GM12892 (cell line): ENCODE measurements at regions not wholly inside any gene's neighbourhood (a gene's known extent, or its start where the extent isn't known, plus 50 kb on each side); places are given as distances from the start of the nearest gene placed in this dataset.

Experiments used
- POLR2A ChIP-seq: IDR thresholded peaks from 2 replicates; pipeline ENCODE4 v1.6.1; 2011; ENCODE audit warnings: low read depth, low read length, control low read depth
- POLR2AphosphoS5 ChIP-seq: IDR thresholded peaks from 2 replicates; pipeline ENCODE4 v1.6.1; 2011; ENCODE audit warnings: low read depth, low read length, control low read depth
- TAF1 ChIP-seq: IDR thresholded peaks from 2 replicates; pipeline ENCODE4 v1.6.1; 2011; ENCODE audit warnings: low read depth, mild to moderate bottlenecking, control low read depth, low read length, borderline replicate concordance

- TF ChIP-seq POLR2AphosphoS5 (no peak), POLR2A (no peak), TAF1 (no peak)
Measured at GRCh38 chr6:98587555-98587954, 246.8 kb upstream of the POU3F2 start.
